WTC11 (cell line): ENCODE measurements at regions not wholly inside any gene's neighbourhood (a gene's known extent, or its start where the extent isn't known, plus 50 kb on each side); places are given as distances from the start of the nearest gene placed in this dataset.

ENCODE experiments used
- ATAC-seq: fragments of 200-7000 bp; cut with Tn5 transposase; 2 replicates; pipeline ENCODE4 v1.10.0; 2021; ENCODE audit warnings: mild to moderate bottlenecking, moderate library complexity
- CTCF ChIA-PET: fragments of 300-600 bp; sonication (Branson Sonifier 250); formaldehyde crosslinking; loops from one replicate; lab custom pipeline; 2021; ENCODE audit warnings: antibody characterized with exemption; lab: Charles Lee
- POLR2A ChIA-PET: fragments of 350-600 bp; sonication (Branson Sonifier 250); formaldehyde crosslinking; loops from one replicate; lab custom pipeline; 2021; ENCODE audit warnings: antibody characterized with exemption; lab: Charles Lee
- DNase-seq: peaks from one replicate; pipeline ENCODE4 v3.0.0; 2021; ENCODE audit warnings: low spot score
- H3K27ac Mint-ChIP-seq: 2 replicates; pipeline ENCODE4 v1.8.0; 2021; ENCODE audit warnings: mixed read lengths
- H3K27me3 Mint-ChIP-seq: 2 replicates; pipeline ENCODE4 v1.8.0; 2021; ENCODE audit warnings: low read depth, mild to moderate bottlenecking, moderate library complexity, mixed read lengths
- H3K36me3 Mint-ChIP-seq: 2 replicates; pipeline ENCODE4 v1.8.0; 2021; ENCODE audit warnings: mixed read lengths
- H3K4me1 Mint-ChIP-seq: 2 replicates; pipeline ENCODE4 v1.8.0; 2022; ENCODE audit warnings: mixed read lengths
- H3K4me3 Mint-ChIP-seq: 2 replicates; pipeline ENCODE4 v1.8.0; 2021; ENCODE audit warnings: mild to moderate bottlenecking, moderate library complexity, mixed read lengths
- H3K9me3 Mint-ChIP-seq: 2 replicates; pipeline ENCODE4 v1.8.0; 2021; ENCODE audit warnings: mixed read lengths
- CBFB ChIP-seq: sonication (generic); formaldehyde crosslinking; IDR thresholded peaks from 2 replicates; pipeline ENCODE4 v1.8.1; 2022; ENCODE audit warnings: mild to moderate bottlenecking, low read depth, missing genetic modification reagents
- ETV6 ChIP-seq: sonication (generic); formaldehyde crosslinking; IDR thresholded peaks from 2 replicates; pipeline ENCODE4 v1.8.1; 2022; ENCODE audit warnings: mild to moderate bottlenecking, missing genetic modification reagents
- IRF2 ChIP-seq: sonication (generic); formaldehyde crosslinking; IDR thresholded peaks from 2 replicates; pipeline ENCODE4 v1.8.0; 2022; ENCODE audit warnings: low read depth, missing genetic modification reagents, borderline replicate concordance
- NFE2L1 ChIP-seq: sonication (generic); formaldehyde crosslinking; IDR thresholded peaks from 2 replicates; pipeline ENCODE4 v1.8.1; 2023; ENCODE audit warnings: missing genetic modification reagents
- NR1H2 ChIP-seq: sonication (generic); formaldehyde crosslinking; IDR thresholded peaks from 2 replicates; pipeline ENCODE4 v1.9.0; 2021; ENCODE audit warnings: mild to moderate bottlenecking, moderate library complexity, missing genetic modification reagents
- RORB ChIP-seq: fragments of 250-450 bp; sonication (Bioruptor Pico); IDR thresholded peaks from 2 replicates; pipeline ENCODE4 v1.9.0; 2021; ENCODE audit warnings: mild to moderate bottlenecking
- ZNF219 ChIP-seq: sonication (generic); formaldehyde crosslinking; IDR thresholded peaks from 2 replicates; pipeline ENCODE4 v1.8.0; 2023; ENCODE audit warnings: missing genetic modification reagents, mild to moderate bottlenecking, borderline replicate concordance
- ZNF232 ChIP-seq: sonication (generic); formaldehyde crosslinking; IDR thresholded peaks from 2 replicates; pipeline ENCODE4 v1.8.0; 2022; ENCODE audit warnings: mild to moderate bottlenecking, missing genetic modification reagents
- TF ChIP-seq, protein P1 (sequence below): sonication (generic); formaldehyde crosslinking; IDR thresholded peaks from 2 replicates; pipeline ENCODE4 v1.8.1; 2022; ENCODE audit warnings: mild to moderate bottlenecking, missing genetic modification reagents, moderate library complexity, borderline replicate concordance
- TF ChIP-seq, protein P2 (sequence below): fragments of 250-450 bp; sonication (Bioruptor Pico); IDR thresholded peaks from 2 replicates; pipeline ENCODE4 v2.1.2; 2022; ENCODE audit warnings: mild to moderate bottlenecking, moderate library complexity
- TF ChIP-seq, protein P3 (sequence below): sonication (generic); formaldehyde crosslinking; IDR thresholded peaks from 2 replicates; pipeline ENCODE4 v1.8.0; 2022; ENCODE audit warnings: mild to moderate bottlenecking, missing genetic modification reagents
- TF ChIP-seq, protein P4 (sequence below): sonication (generic); formaldehyde crosslinking; IDR thresholded peaks from 2 replicates; pipeline ENCODE4 v1.8.0; 2023; ENCODE audit warnings: mild to moderate bottlenecking, missing genetic modification reagents
- TF ChIP-seq, protein P5 (sequence below): fragments of 250-450 bp; sonication (Bioruptor Pico); conservative IDR thresholded peaks from 2 replicates; pipeline ENCODE4 v1.9.0; 2021; ENCODE audit warnings: mild to moderate bottlenecking
- TF ChIP-seq, protein P6 (sequence below): sonication (generic); formaldehyde crosslinking; IDR thresholded peaks from 2 replicates; pipeline ENCODE4 v1.8.0; 2023; ENCODE audit warnings: missing genetic modification reagents
- TF ChIP-seq, protein P7 (sequence below): sonication (generic); formaldehyde crosslinking; conservative IDR thresholded peaks from 2 replicates; pipeline ENCODE4 v1.8.1; 2022; ENCODE audit warnings: mild to moderate bottlenecking, missing genetic modification reagents
- TF ChIP-seq, protein P8 (sequence below): sonication (generic); formaldehyde crosslinking; IDR thresholded peaks from 2 replicates; pipeline ENCODE4 v1.8.0; 2022; ENCODE audit warnings: mild to moderate bottlenecking, missing genetic modification reagents

DNA sequence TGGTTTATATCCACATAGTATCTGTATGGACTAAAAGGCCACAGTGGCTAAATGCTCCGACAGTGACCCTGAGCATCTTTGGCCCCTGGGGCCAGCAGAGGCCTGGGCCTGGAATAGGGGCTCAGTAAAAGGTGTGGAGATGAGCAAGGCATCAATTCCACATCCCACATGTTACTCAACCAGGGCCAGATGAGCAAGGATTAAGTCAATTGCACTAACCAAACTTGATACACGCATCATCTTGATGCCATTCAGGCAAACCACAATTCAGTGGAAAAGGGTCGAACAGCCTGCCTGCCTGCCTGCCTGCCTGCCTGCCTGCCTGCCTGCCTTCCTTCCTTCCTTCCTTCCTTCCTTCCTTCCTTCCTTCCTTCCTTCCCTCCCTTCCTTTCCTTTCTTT, 53.5 kb upstream of the DNAJA2 start:
- Mint-ChIP-seq H3K9me3 (no peaks in the 10 kb centered on the region), H3K36me3 (no peaks in the 10 kb centered on the region), H3K4me1 (0 out of 2 replicates have a peak, but pooled peaks cover 3% of the 10 kb centered on the region), H3K27ac (no peak overlapping the region), H3K4me3 (no peak overlapping the region), H3K27me3 (no peaks in the 10 kb centered on the region)
- TF ChIP-seq, protein P1, sequence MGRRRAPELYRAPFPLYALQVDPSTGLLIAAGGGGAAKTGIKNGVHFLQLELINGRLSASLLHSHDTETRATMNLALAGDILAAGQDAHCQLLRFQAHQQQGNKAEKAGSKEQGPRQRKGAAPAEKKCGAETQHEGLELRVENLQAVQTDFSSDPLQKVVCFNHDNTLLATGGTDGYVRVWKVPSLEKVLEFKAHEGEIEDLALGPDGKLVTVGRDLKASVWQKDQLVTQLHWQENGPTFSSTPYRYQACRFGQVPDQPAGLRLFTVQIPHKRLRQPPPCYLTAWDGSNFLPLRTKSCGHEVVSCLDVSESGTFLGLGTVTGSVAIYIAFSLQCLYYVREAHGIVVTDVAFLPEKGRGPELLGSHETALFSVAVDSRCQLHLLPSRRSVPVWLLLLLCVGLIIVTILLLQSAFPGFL (CRISPR knock-in tag): no peak
- ChIA-PET POLR2A (no interaction called here), CTCF (interaction anchor here (1.0 to 2.1 kb wide), 2 partner anchors 11 kb away, joined by 9 to 13 read pairs; no protein-coding TSS in a partner anchor)
- ATAC-seq: no peak
- DNase-seq: no peak

DNA sequence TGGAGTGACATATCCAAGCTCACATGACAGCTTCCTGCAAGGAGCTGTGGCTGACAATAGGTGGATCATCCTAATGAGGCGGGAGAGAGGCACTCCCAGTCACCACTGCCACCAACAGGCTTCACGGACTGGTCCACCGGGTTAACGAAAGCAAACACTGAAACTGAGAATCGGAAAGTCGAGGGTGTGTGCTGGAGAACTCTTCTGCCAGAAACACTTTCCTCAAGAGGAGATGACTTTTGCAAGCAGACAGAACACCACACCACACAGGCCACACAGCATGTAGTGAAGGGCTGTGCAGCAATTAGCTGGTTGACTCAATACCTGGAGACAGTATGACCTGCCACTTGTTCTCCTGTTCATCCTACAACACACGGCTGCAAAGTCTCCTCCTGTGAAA, 53.0 kb upstream of the DNAJA2 start:
- ATAC-seq (no peak), DNase-seq (no peak)
- ChIA-PET POLR2A (no interaction called here), CTCF (interaction anchor here (1.0 kb wide), 1 partner anchor 11 kb away, joined by 9 read pairs; no protein-coding TSS in a partner anchor)
- TF ChIP-seq, protein P2, sequence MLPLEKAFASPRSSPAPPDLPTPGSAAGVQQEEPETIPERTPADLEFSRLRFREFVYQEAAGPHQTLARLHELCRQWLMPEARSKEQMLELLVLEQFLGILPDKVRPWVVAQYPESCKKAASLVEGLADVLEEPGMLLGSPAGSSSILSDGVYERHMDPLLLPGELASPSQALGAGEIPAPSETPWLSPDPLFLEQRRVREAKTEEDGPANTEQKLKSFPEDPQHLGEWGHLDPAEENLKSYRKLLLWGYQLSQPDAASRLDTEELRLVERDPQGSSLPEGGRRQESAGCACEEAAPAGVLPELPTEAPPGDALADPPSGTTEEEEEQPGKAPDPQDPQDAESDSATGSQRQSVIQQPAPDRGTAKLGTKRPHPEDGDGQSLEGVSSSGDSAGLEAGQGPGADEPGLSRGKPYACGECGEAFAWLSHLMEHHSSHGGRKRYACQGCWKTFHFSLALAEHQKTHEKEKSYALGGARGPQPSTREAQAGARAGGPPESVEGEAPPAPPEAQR (CRISPR knock-in tag): no peak
- TF ChIP-seq, protein P3, sequence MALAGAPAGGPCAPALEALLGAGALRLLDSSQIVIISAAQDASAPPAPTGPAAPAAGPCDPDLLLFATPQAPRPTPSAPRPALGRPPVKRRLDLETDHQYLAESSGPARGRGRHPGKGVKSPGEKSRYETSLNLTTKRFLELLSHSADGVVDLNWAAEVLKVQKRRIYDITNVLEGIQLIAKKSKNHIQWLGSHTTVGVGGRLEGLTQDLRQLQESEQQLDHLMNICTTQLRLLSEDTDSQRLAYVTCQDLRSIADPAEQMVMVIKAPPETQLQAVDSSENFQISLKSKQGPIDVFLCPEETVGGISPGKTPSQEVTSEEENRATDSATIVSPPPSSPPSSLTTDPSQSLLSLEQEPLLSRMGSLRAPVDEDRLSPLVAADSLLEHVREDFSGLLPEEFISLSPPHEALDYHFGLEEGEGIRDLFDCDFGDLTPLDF (CRISPR knock-in tag): no peak
- TF ChIP-seq, protein P4, sequence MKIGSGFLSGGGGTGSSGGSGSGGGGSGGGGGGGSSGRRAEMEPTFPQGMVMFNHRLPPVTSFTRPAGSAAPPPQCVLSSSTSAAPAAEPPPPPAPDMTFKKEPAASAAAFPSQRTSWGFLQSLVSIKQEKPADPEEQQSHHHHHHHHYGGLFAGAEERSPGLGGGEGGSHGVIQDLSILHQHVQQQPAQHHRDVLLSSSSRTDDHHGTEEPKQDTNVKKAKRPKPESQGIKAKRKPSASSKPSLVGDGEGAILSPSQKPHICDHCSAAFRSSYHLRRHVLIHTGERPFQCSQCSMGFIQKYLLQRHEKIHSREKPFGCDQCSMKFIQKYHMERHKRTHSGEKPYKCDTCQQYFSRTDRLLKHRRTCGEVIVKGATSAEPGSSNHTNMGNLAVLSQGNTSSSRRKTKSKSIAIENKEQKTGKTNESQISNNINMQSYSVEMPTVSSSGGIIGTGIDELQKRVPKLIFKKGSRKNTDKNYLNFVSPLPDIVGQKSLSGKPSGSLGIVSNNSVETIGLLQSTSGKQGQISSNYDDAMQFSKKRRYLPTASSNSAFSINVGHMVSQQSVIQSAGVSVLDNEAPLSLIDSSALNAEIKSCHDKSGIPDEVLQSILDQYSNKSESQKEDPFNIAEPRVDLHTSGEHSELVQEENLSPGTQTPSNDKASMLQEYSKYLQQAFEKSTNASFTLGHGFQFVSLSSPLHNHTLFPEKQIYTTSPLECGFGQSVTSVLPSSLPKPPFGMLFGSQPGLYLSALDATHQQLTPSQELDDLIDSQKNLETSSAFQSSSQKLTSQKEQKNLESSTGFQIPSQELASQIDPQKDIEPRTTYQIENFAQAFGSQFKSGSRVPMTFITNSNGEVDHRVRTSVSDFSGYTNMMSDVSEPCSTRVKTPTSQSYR (CRISPR knock-in tag): no peak
- no peak for TF ChIP-seq ETV6 (CRISPR knock-in tag)
- TF ChIP-seq ZNF219: no peak
- TF ChIP-seq, protein P5, sequence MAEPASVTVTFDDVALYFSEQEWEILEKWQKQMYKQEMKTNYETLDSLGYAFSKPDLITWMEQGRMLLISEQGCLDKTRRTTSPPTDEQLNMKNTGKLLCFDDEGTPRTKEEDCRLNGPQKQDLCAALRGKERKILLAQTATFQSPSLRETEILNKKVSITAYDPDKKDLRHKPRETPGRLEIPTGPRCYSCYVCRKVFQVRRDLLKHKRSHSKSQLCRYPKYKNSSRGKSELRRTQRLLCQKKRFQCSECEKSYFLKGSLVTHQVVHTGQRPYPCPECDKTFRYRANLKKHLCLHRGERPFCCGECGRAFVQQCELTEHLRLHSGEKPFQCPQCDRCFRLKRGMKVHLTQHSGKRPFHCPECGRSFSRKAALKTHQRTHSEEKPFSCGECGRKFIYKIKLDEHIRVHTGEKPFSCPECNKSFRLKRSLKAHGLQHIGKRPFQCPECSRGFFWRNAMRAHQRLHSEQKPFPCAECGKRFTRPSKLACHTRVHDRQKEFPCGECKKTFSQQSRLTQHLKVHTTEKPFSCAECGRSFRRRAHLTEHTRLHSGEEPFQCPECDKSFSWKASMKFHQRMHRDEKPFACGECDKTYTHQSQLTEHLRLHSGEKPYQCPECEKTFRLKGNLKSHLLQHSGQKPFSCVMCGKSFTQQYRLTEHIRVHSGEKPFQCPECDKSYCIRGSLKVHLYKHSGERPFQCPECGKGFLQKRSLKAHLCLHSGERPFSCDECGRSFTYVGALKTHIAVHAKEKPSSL: no peak
- no peak for TF ChIP-seq CBFB (CRISPR knock-in tag)
- TF ChIP-seq, protein P6, sequence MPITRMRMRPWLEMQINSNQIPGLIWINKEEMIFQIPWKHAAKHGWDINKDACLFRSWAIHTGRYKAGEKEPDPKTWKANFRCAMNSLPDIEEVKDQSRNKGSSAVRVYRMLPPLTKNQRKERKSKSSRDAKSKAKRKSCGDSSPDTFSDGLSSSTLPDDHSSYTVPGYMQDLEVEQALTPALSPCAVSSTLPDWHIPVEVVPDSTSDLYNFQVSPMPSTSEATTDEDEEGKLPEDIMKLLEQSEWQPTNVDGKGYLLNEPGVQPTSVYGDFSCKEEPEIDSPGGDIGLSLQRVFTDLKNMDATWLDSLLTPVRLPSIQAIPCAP (CRISPR knock-in tag): no peak
- TF ChIP-seq NFE2L1 (CRISPR knock-in tag): no peak
- TF ChIP-seq RORB (CRISPR knock-in tag): no peak
- no peak for TF ChIP-seq NR1H2 (CRISPR knock-in tag)
- TF ChIP-seq, protein P7, sequence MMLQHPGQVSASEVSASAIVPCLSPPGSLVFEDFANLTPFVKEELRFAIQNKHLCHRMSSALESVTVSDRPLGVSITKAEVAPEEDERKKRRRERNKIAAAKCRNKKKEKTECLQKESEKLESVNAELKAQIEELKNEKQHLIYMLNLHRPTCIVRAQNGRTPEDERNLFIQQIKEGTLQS (CRISPR knock-in tag): no peak
- no peak for TF ChIP-seq ZNF232 (CRISPR knock-in tag)
- no peak for TF ChIP-seq IRF2 (CRISPR knock-in tag)
- TF ChIP-seq, protein P8, sequence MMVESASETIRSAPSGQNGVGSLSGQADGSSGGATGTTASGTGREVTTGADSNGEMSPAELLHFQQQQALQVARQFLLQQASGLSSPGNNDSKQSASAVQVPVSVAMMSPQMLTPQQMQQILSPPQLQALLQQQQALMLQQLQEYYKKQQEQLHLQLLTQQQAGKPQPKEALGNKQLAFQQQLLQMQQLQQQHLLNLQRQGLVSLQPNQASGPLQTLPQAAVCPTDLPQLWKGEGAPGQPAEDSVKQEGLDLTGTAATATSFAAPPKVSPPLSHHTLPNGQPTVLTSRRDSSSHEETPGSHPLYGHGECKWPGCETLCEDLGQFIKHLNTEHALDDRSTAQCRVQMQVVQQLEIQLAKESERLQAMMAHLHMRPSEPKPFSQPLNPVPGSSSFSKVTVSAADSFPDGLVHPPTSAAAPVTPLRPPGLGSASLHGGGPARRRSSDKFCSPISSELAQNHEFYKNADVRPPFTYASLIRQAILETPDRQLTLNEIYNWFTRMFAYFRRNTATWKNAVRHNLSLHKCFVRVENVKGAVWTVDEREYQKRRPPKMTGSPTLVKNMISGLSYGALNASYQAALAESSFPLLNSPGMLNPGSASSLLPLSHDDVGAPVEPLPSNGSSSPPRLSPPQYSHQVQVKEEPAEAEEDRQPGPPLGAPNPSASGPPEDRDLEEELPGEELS (CRISPR knock-in tag): no peak
- H3K4me1 Mint-ChIP-seq: 0 out of 2 replicates have a peak, but pooled peaks cover 3% of the 10 kb centered on the region
- H3K9me3 Mint-ChIP-seq: no peaks in the 10 kb centered on the region
- H3K36me3 Mint-ChIP-seq: no peaks in the 10 kb centered on the region
- no peak overlapping the region for H3K4me3 Mint-ChIP-seq
- no peaks in the 10 kb centered on the region for H3K27me3 Mint-ChIP-seq
- H3K27ac Mint-ChIP-seq: no peak overlapping the region
